GM12878 (cell line): ENCODE measurements at regions not wholly inside any gene's neighbourhood (a gene's known extent, or its start where the extent isn't known, plus 50 kb on each side); places are given as distances from the start of the nearest gene placed in this dataset.

Experiments
- ATAC-seq: fragments of 200-7000 bp; cut with Tn5 transposase; 3 replicates; pipeline ENCODE4 v1.9.1; 2020; ENCODE audit warnings: mild to moderate bottlenecking, moderate library complexity
- BruUV-seq: library from RNA; stranded (reverse); fragments of 400-500 nt; replicated peaks from 2 replicates; lab custom pipeline; 2021; lab: Mats Ljungman, UMichigan
- CTCF ChIA-PET: fragments of 300-600 bp; sonication (Branson Sonifier 250); formaldehyde crosslinking; extraction: SDS; loops from one replicate; lab custom pipeline; 2021; ENCODE audit warnings: inconsistent platforms; lab: Yijun Ruan, JAX
- POLR2A ChIA-PET: fragments of 350-600 bp; formaldehyde crosslinking; extraction: SDS; loops from one replicate; lab custom pipeline; 2021; ENCODE audit warnings: inconsistent platforms; lab: Charles Lee
- RAD21 ChIA-PET: fragments of 300-600 bp; sonication (Branson Sonifier 250); formaldehyde crosslinking; loops from one replicate; lab custom pipeline; 2023; ENCODE audit warnings: antibody characterized with exemption; ENCODE audit not compliant: unreplicated experiment; lab: Charles Lee
- SMC1A ChIA-PET: fragments of 300-600 bp; sonication (Branson Sonifier 250); formaldehyde crosslinking; loops from one replicate; lab custom pipeline; 2023; ENCODE audit not compliant: unreplicated experiment, uncharacterized antibody; lab: Charles Lee
- DNase-seq: peaks from one replicate; pipeline ENCODE4 v3.0.0-alpha.2; 2011; ENCODE audit warnings: low read depth, low spot score
- FAIRE-seq: peaks from 3 replicates; lab custom pipeline; 2011; peaks lifted over from hg19 to GRCh38; lab: Jason Lieb, UNC
- H2AFZ ChIP-seq: 2 replicates; pipeline ENCODE4 v1.6.0; 2011; ENCODE audit warnings: low read depth, low read length, control low read depth; ENCODE audit not compliant: control insufficient read depth
- H3K27ac ChIP-seq: 2 replicates; pipeline ENCODE4 v1.5.1; 2011; ENCODE audit warnings: control low read depth; ENCODE audit not compliant: control insufficient read depth, insufficient read depth
- H3K27me3 ChIP-seq, 2 experiments: replicated peaks in 1 of 2; 2 replicates each; pipeline versions ENCODE4 v1.6.0 to v1.6.1; 2011; ENCODE audit warnings: low read length in 1 of 2; ENCODE audit not compliant: control insufficient read depth in 2 of 2, insufficient read depth in 2 of 2
- H3K36me3 ChIP-seq, 2 experiments: 2 replicates each; pipeline ENCODE4 v1.5.1; 2011; ENCODE audit warnings: low read length in 1 of 2; ENCODE audit not compliant: control insufficient read depth in 2 of 2, insufficient read depth in 2 of 2
- H3K4me1 ChIP-seq: 2 replicates; pipeline ENCODE4 v1.6.1; 2011; ENCODE audit warnings: mild to moderate bottlenecking, low read length, moderate library complexity, mixed read lengths; ENCODE audit not compliant: control insufficient read depth, insufficient read depth
- H3K4me2 ChIP-seq: 2 replicates; pipeline ENCODE4 v1.6.0; 2011; ENCODE audit warnings: control low read depth; ENCODE audit not compliant: control insufficient read depth, insufficient read depth
- H3K4me3 ChIP-seq: fragments of 200-600 bp; sonication (generic); 2 replicates; pipeline ENCODE4 v1.5.1; 2016
- H3K79me2 ChIP-seq: 2 replicates; pipeline ENCODE4 v1.6.0; 2011; ENCODE audit warnings: low read length; ENCODE audit not compliant: control insufficient read depth, insufficient read depth
- H3K9ac ChIP-seq: 2 replicates; pipeline ENCODE4 v1.8.0; 2011; ENCODE audit warnings: low read length, control low read depth, mixed read lengths; ENCODE audit not compliant: control insufficient read depth, insufficient read depth
- H3K9me3 ChIP-seq: replicated peaks from 3 replicates; pipeline ENCODE4 v1.5.1; 2011; ENCODE audit warnings: mild to moderate bottlenecking, low read length; ENCODE audit not compliant: control insufficient read depth, insufficient read depth
- H4K20me1 ChIP-seq: 2 replicates; pipeline ENCODE4 v1.6.0; 2011; ENCODE audit not compliant: control insufficient read depth, insufficient read depth
- RAD21 ChIP-seq: IDR thresholded peaks from 2 replicates; pipeline ENCODE4 v1.6.1; 2011; ENCODE audit warnings: mild to moderate bottlenecking, low read depth, low read length, moderate library complexity; ENCODE audit not compliant: insufficient read depth
- SPI1 ChIP-seq: IDR thresholded peaks from 2 replicates; pipeline ENCODE4 v1.6.1; 2011; ENCODE audit warnings: low read depth, mild to moderate bottlenecking, low read length, moderate library complexity, borderline replicate concordance; ENCODE audit not compliant: insufficient read depth
- WGBS: methylation state at CpG from one replicate; pipeline ENCODE4 v1.1.6; 2016; ENCODE audit warnings: low lambda C conversion rate; ENCODE audit not compliant: insufficient replicate concordance, insufficient coverage; ENCODE audit errors: missing lambda C conversion rate; 5-methylcytosine and 5-hydroxymethylcytosine counted together
- in situ Hi-C: fragments of 300-500 bp; cut with MboI; formaldehyde crosslinking; loops from 9 replicates; pipeline ENCODE4 v1.14.3; 2018; ENCODE audit warnings: mixed read lengths
- intact Hi-C: fragments of 100-400 bp; cut with micrococcal nuclease; formaldehyde crosslinking; loops from one replicate; pipeline ENCODE4 v1.14.2; 2022; ENCODE audit not compliant: unreplicated experiment

DNA sequence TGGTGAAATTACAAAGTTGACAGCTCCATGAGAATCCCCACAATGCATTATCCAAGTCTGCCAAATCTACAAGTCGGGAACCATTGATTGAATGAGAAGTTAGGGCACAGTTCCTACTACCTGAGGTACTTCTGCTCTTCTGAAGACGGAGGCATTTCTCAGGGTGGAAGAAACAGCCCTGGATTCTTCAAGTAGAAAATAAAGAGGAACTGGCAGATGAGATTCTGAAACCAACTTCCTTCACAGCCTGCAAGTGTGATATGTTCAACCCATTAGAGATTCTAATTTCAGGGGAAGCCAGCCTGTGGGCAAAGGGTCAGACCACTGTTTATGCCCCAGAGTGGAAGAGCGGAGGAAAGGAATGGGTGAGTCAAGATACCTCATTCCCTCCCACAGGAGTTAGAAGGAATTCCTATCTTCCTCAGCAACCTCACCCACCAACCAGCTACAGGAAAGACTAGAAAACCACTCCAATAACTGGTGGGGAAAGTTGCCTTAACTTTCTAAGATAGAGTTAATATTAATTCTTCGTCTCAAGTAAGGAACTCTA, 50.5 kb upstream of the BMPER start:
- TF ChIP-seq RAD21 (no peak), SPI1 (peak; percentile 10; the same call in 1 of the 2 replicates)
- ChIA-PET RAD21 (no interaction called here), CTCF (interaction anchor here (1.1 kb wide), 1 partner anchor 78 kb away, joined by 3 read pairs; no protein-coding TSS in a partner anchor), SMC1A (no interaction called here), POLR2A (no interaction called here)
- FAIRE-seq (no peak), ATAC-seq (no peak), DNase-seq (no peak)
- intact Hi-C loops (no loop called here), in situ Hi-C loops (no loop called here)
- Histone ChIP-seq H3K79me2 (no peaks in the 10 kb centered on the region), H3K36me3 (no peaks in the 10 kb centered on the region), H3K27ac (no peak overlapping the region), H3K9ac (no peak overlapping the region), H4K20me1 (no peaks in the 10 kb centered on the region), H3K4me3 (no peak overlapping the region), H3K27me3 (no peaks in the 10 kb centered on the region), H2AFZ (no peak overlapping the region), H3K4me2 (no peak overlapping the region), H3K9me3 (no peaks in the 10 kb centered on the region), H3K4me1 (no peaks in the 10 kb centered on the region)
- BruUV-seq, result no TSS peak
- 0% methylated on average over 4 of the region's 4 CpGs for WGBS
